Hepatocyte (in vitro differentiated cells): ENCODE measurements at regions not wholly inside any gene's neighbourhood (a gene's known extent, or its start where the extent isn't known, plus 50 kb on each side); places are given as distances from the start of the nearest gene placed in this dataset.

Experiments used
- DNase-seq: peaks from one replicate; pipeline ENCODE4 v3.0.0-alpha.2; 2016; ENCODE audit warnings: low spot score
- H2AFZ ChIP-seq: fragments of 200-600 bp; sonication (generic); 2 replicates; pipeline ENCODE4 v1.6.0; 2016; ENCODE audit warnings: antibody characterized with exemption, mild to moderate bottlenecking
- H3K27ac ChIP-seq: fragments of 200-600 bp; sonication (generic); 2 replicates; pipeline ENCODE4 v1.5.1; 2016; ENCODE audit warnings: mild to moderate bottlenecking
- H3K27me3 ChIP-seq: fragments of 200-600 bp; sonication (generic); 2 replicates; pipeline ENCODE4 v1.6.1; 2016
- H3K36me3 ChIP-seq: fragments of 200-600 bp; sonication (generic); replicated peaks from 2 replicates; pipeline ENCODE4 v1.5.1; 2016; ENCODE audit warnings: low read depth; ENCODE audit not compliant: insufficient read depth
- H3K4me1 ChIP-seq: fragments of 200-600 bp; sonication (generic); 2 replicates; pipeline ENCODE4 v1.5.1; 2016; ENCODE audit warnings: mild to moderate bottlenecking, moderate library complexity; ENCODE audit not compliant: insufficient read depth
- H3K4me2 ChIP-seq: fragments of 200-600 bp; sonication (generic); 2 replicates; pipeline ENCODE4 v1.6.0; 2016
- H3K4me3 ChIP-seq: fragments of 200-600 bp; sonication (generic); 2 replicates; pipeline ENCODE4 v1.5.1; 2016; ENCODE audit warnings: mild to moderate bottlenecking
- H3K79me2 ChIP-seq: fragments of 200-600 bp; sonication (generic); 2 replicates; pipeline ENCODE4 v1.6.0; 2017; ENCODE audit warnings: mild to moderate bottlenecking
- H3K9me2 ChIP-seq: fragments of 200-600 bp; sonication (generic); replicated peaks from 2 replicates; pipeline ENCODE4 v1.6.0; 2017; ENCODE audit warnings: mild to moderate bottlenecking; ENCODE audit not compliant: insufficient read depth
- H3K9me3 ChIP-seq: fragments of 200-600 bp; sonication (generic); 2 replicates; pipeline ENCODE4 v1.5.1; 2016; ENCODE audit warnings: low read depth, mild to moderate bottlenecking
- H4K20me1 ChIP-seq: fragments of 200-600 bp; sonication (generic); 2 replicates; pipeline ENCODE4 v1.6.0; 2016; ENCODE audit warnings: mild to moderate bottlenecking; ENCODE audit not compliant: insufficient read depth, poor library complexity, severe bottlenecking
- EZH2 ChIP-seq: fragments of 200-600 bp; sonication (generic); IDR thresholded peaks from 2 replicates; pipeline ENCODE4 v1.6.1; 2016; ENCODE audit warnings: antibody characterized with exemption, mild to moderate bottlenecking, borderline replicate concordance
- EZH2phosphoT487 ChIP-seq: fragments of 200-600 bp; sonication (generic); IDR thresholded peaks from one replicate; pipeline ENCODE4 v1.6.1; 2018; ENCODE audit warnings: antibody characterized with exemption, mild to moderate bottlenecking, low read depth, moderate library complexity; ENCODE audit not compliant: unreplicated experiment, severe bottlenecking
- WGBS: methylation state at CpG from one replicate; pipeline ENCODE4 v1.1.6; 2016; ENCODE audit warnings: low lambda C conversion rate; ENCODE audit errors: missing lambda C conversion rate; 5-methylcytosine and 5-hydroxymethylcytosine counted together
- TF ChIP-seq, protein P1 (sequence below): fragments of 200-600 bp; sonication (generic); IDR thresholded peaks from 2 replicates; pipeline ENCODE4 v1.5.1; 2016; ENCODE audit warnings: antibody characterized with exemption, mild to moderate bottlenecking; ENCODE audit not compliant: poor library complexity

DNA sequence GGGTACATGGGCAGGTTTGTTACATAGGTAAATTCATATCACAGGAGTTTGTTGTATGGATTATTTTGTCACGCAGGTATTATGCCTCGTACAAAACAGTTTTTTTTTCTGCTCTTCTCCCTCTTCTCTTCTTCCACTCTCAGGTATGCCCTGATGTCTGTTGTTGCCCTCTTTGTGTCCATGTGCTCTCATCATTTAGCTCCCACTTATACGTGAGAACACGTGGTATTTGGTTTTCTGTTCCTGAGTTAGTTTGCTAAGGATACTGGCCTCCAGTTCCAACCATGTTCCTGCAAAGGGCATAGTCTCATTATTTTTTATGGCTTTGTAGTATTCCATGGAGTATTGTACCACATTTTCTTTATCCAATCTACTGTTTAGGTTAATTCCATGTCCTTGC is 65.7 kb downstream of the UNC5CL start:
- H3K4me1 ChIP-seq, result no peaks in the 10 kb centered on the region
- no peaks in the 10 kb centered on the region for H4K20me1 ChIP-seq
- no peaks in the 10 kb centered on the region for H3K27me3 ChIP-seq
- DNase-seq, result no peak
- no peak overlapping the region for H2AFZ ChIP-seq
- no peaks in the 10 kb centered on the region for H3K9me2 ChIP-seq
- 97% methylated on average over 4 of the region's 4 CpGs for WGBS
- no peaks in the 10 kb centered on the region for H3K79me2 ChIP-seq
- no peak overlapping the region for H3K4me2 ChIP-seq
- no peaks in the 10 kb centered on the region for H3K9me3 ChIP-seq
- no peak overlapping the region for H3K27ac ChIP-seq
- no peaks in the 10 kb centered on the region for H3K36me3 ChIP-seq
- TF ChIP-seq EZH2, result no peak
- no peak for TF ChIP-seq EZH2phosphoT487
- TF ChIP-seq, protein P1, sequence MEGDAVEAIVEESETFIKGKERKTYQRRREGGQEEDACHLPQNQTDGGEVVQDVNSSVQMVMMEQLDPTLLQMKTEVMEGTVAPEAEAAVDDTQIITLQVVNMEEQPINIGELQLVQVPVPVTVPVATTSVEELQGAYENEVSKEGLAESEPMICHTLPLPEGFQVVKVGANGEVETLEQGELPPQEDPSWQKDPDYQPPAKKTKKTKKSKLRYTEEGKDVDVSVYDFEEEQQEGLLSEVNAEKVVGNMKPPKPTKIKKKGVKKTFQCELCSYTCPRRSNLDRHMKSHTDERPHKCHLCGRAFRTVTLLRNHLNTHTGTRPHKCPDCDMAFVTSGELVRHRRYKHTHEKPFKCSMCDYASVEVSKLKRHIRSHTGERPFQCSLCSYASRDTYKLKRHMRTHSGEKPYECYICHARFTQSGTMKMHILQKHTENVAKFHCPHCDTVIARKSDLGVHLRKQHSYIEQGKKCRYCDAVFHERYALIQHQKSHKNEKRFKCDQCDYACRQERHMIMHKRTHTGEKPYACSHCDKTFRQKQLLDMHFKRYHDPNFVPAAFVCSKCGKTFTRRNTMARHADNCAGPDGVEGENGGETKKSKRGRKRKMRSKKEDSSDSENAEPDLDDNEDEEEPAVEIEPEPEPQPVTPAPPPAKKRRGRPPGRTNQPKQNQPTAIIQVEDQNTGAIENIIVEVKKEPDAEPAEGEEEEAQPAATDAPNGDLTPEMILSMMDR, result no peak
- no peak overlapping the region for H3K4me3 ChIP-seq

DNA sequence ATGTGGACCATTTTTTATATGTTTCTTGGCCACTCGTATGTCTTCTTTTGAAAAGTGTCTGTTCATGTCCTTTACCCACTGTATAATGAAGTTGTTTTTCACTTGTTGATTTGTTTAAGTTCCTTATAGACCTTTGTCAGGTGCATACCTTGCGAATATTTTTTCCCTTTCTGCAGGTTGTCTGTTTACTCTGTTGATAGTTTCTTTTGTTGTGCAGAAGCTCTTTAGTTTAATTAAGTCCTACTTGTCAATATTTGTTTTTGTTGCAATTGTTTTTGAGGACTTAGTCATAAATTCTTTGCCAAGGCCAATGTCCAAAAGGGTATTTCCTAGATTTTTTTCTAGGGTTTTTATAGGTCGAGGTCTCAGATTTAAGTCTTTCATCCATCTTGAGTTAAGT is 66.2 kb downstream of the UNC5CL start:
- no peak overlapping the region for H3K4me3 ChIP-seq
- 66% methylated on average over 3 of the region's 3 CpGs for WGBS

GRCh38 chr6:40972190-40972589 is 66.8 kb downstream of the UNC5CL start:
- H3K27ac ChIP-seq, result no peak overlapping the region
- no peak overlapping the region for H3K4me2 ChIP-seq
- DNase-seq, result no peak
- H3K36me3 ChIP-seq, result no peaks in the 10 kb centered on the region
- TF ChIP-seq, protein P1, result no peak
- TF ChIP-seq EZH2, result no peak
- TF ChIP-seq EZH2phosphoT487, result no peak
- H3K4me3 ChIP-seq, result no peak overlapping the region
- no peak overlapping the region for H2AFZ ChIP-seq
- H3K9me3 ChIP-seq, result no peaks in the 10 kb centered on the region
- WGBS, result 96% methylated on average over 3 of the region's 3 CpGs
- no peaks in the 10 kb centered on the region for H3K9me2 ChIP-seq
- no peaks in the 10 kb centered on the region for H4K20me1 ChIP-seq
- no peaks in the 10 kb centered on the region for H3K79me2 ChIP-seq
- no peaks in the 10 kb centered on the region for H3K4me1 ChIP-seq
- no peaks in the 10 kb centered on the region for H3K27me3 ChIP-seq

More for the DNA sequence above, 66.2 kb downstream of the UNC5CL start:
- no peak for DNase-seq
- Histone ChIP-seq H3K9me2 (no peaks in the 10 kb centered on the region), H3K27ac (no peak overlapping the region), H3K4me2 (no peak overlapping the region), H2AFZ (no peak overlapping the region), H3K36me3 (no peaks in the 10 kb centered on the region), H3K9me3 (no peaks in the 10 kb centered on the region), H3K27me3 (no peaks in the 10 kb centered on the region), H3K79me2 (no peaks in the 10 kb centered on the region), H3K4me1 (no peaks in the 10 kb centered on the region), H4K20me1 (no peaks in the 10 kb centered on the region)
- TF ChIP-seq EZH2phosphoT487 (no peak), EZH2 (no peak)
- TF ChIP-seq, protein P1, result no peak

DNA sequence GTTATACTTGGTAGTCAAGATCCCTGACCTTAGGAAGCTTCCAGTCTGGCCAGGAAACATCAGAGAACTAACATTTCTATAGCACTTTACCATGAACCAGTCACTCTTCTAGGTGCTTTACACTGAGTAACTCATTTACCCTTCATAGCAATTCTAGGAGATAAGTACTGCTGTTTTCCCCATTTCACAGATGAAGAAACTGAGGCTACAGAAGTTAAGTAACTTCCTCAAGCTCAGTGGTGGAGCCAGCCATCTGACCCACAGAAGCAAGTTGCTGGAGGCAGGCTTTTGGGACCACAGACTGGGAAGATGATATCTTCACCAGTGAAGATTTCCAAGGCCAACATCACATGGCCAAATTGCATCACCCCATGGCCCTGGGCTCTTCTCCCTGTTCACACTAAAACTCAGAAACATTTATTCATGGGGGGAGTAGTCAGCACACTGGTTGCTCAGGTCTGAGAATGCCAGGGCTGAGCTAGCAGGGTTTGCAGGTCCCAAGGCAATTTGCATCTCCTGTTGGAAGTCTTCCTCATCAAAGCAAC is 70.3 kb downstream of the UNC5CL start:
- Histone ChIP-seq H3K36me3 (no peaks in the 10 kb centered on the region), H3K79me2 (no peaks in the 10 kb centered on the region), H3K4me1 (no peaks in the 10 kb centered on the region), H3K9me2 (no peaks in the 10 kb centered on the region), H3K4me3 (no peak overlapping the region), H3K9me3 (no peaks in the 10 kb centered on the region), H3K27me3 (no peaks in the 10 kb centered on the region), H2AFZ (no peak overlapping the region), H3K4me2 (no peak overlapping the region), H3K27ac (no peak overlapping the region), H4K20me1 (no peaks in the 10 kb centered on the region)
- DNase-seq, result no peak
- TF ChIP-seq, protein P1, result no peak
- TF ChIP-seq EZH2phosphoT487 (no peak), EZH2 (no peak)
